Karpas-422 (cell line): ENCODE measurements at regions not wholly inside any gene's neighbourhood (a gene's known extent, or its start where the extent isn't known, plus 50 kb on each side); places are given as distances from the start of the nearest gene placed in this dataset.

ENCODE experiments used
- DNase-seq: peaks from one replicate; pipeline ENCODE4 v3.0.0-alpha.2; 2015
- H2AFZ ChIP-seq: fragments of 200-600 bp; sonication (generic); 2 replicates; pipeline ENCODE4 v1.6.1; 2014; ENCODE audit warnings: antibody characterized with exemption, low read length, mixed read lengths
- H3K27ac ChIP-seq: fragments of 200-600 bp; sonication (generic); 2 replicates; pipeline ENCODE4 v1.5.1; 2014; ENCODE audit warnings: mild to moderate bottlenecking, low read length, moderate library complexity
- H3K27me3 ChIP-seq: fragments of 200-600 bp; sonication (generic); 2 replicates; pipeline ENCODE4 v1.6.1; 2014; ENCODE audit warnings: low read length, mixed read lengths
- H3K36me3 ChIP-seq: fragments of 200-600 bp; sonication (generic); 2 replicates; pipeline ENCODE4 v1.6.1; 2014; ENCODE audit warnings: low read length, mixed read lengths; ENCODE audit not compliant: insufficient read depth
- H3K4me1 ChIP-seq: fragments of 200-600 bp; sonication (generic); 2 replicates; pipeline ENCODE4 v1.6.1; 2014; ENCODE audit warnings: mild to moderate bottlenecking, low read length, mixed read lengths
- H3K4me2 ChIP-seq: fragments of 200-600 bp; sonication (generic); 2 replicates; pipeline ENCODE4 v1.6.1; 2014; ENCODE audit warnings: low read length, low read depth, mild to moderate bottlenecking; ENCODE audit not compliant: poor library complexity, severe bottlenecking
- H3K4me3 ChIP-seq: fragments of 200-600 bp; sonication (generic); 2 replicates; pipeline ENCODE4 v1.5.1; 2014; ENCODE audit warnings: mild to moderate bottlenecking, antibody characterized with exemption, low read length, mixed read lengths
- H3K79me2 ChIP-seq: fragments of 200-600 bp; sonication (generic); 2 replicates; pipeline ENCODE4 v1.6.1; 2014; ENCODE audit warnings: mild to moderate bottlenecking, low read length, mixed read lengths
- H3K9ac ChIP-seq: fragments of 200-600 bp; sonication (generic); 2 replicates; pipeline ENCODE4 v1.6.0; 2014; ENCODE audit warnings: low read length
- H3K9me2 ChIP-seq: fragments of 200-600 bp; sonication (generic), shearing (Covaris generic); replicated peaks from 2 replicates; pipeline ENCODE4 v1.6.0; 2014; ENCODE audit warnings: mild to moderate bottlenecking, low read length, moderate library complexity; ENCODE audit not compliant: insufficient read depth
- H3K9me3 ChIP-seq: fragments of 300-700, 200-600 bp; sonication (generic); 2 replicates; pipeline ENCODE4 v1.6.1; 2014; ENCODE audit warnings: low read length, mixed read lengths
- H4K20me1 ChIP-seq: fragments of 200-600 bp; sonication (generic); 2 replicates; pipeline ENCODE4 v1.6.1; 2014; ENCODE audit warnings: mild to moderate bottlenecking, antibody characterized with exemption, low read length, low read depth; ENCODE audit not compliant: insufficient read depth

DNA sequence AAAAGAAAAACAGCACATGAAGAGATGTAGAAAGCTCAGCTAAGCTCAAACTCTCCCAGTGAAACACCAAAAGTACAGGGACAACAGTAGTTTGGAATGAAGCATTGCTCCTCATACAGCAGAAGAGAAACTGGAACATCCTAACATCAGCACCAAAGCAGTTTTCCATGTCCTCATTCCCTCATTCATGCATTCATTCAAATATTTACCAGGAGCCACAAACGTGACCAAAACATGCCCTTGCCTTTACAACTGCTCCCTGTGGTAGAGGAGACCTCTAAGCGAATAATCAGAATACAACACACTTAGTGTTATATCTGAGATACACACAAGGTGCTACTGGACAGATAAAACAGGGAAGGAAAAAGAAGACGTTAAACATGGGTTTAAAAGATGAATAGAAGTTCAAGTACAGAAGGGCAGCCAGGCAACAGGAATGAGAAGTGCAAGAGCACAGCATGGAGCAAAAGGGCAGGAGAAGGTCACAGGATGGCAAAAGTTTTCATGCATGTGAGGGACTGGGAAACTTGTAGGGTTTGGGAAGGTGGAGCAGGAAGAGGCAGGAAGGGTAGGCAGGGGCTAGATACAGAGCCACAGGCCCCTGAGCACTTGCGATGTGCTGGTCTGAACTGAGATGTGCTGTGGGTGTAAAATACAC lies 58.5 kb upstream of the LMCD1 start:
- no peak overlapping the region for H3K4me2 ChIP-seq
- H3K9ac ChIP-seq, result no peak overlapping the region
- no peaks in the 10 kb centered on the region for H3K36me3 ChIP-seq

DNA sequence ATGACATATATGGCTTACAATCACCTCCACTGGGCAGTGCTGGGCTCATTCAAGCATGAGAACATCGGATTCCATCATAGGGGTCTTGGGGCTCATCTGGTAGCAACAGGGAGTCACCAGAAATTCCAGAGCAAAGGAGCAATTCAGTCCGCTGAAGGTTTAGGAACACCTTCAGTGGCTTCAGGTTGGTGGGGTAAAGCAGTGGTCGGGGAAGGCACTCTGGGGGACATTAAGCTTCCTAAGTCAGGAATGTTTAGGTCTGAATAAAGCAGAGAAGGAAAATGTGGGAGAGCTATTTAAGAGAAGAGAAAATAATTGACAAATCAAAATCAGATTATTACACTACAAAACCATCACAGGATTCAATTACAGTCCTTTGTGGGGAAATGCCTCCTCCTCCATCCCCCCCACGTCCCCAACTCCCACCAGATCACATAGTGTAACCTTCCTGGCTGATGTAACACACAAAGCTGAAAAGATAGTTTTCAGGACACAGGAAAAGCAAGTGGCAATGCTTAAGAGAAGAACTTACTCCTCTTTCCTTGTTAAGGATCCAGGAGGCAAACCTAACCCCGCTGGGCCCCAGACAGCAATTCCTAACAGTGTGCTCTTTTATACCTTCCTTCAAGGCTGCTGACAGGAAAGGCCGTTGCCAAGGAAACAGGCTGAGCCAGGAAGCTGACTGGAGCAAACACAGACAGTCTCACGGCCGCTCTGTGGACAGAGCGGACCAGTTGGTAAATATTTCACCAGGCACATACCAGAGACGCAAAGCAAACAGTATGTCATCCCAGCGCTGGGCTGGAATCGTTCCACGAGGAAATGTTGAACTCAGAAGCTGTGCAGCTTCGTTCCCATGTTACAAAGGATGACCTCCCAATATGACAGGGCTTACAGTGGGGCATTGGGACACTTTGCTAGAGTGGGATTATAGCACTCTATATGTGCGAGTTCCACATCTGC lies 57.5 kb upstream of the LMCD1 start:
- Histone ChIP-seq H3K27me3 (0 out of 2 replicates have a peak, but pooled peaks cover 2% of the 10 kb centered on the region), H3K36me3 (no peaks in the 10 kb centered on the region), H3K9me3 (no peaks in the 10 kb centered on the region), H3K4me1 (no peaks in the 10 kb centered on the region), H3K9ac (no peak overlapping the region), H4K20me1 (no peaks in the 10 kb centered on the region), H3K4me3 (no peak overlapping the region), H2AFZ (no peak overlapping the region), H3K4me2 (no peak overlapping the region), H3K27ac (no peak overlapping the region), H3K9me2 (no peaks in the 10 kb centered on the region), H3K79me2 (no peaks in the 10 kb centered on the region)
- DNase-seq, result no peak

More for the DNA sequence above, 58.5 kb upstream of the LMCD1 start:
- H3K9me2 ChIP-seq, result no peaks in the 10 kb centered on the region
- H3K4me3 ChIP-seq, result no peak overlapping the region
- no peaks in the 10 kb centered on the region for H3K4me1 ChIP-seq
- no peak overlapping the region for H3K27ac ChIP-seq
- no peaks in the 10 kb centered on the region for H3K79me2 ChIP-seq
- no peaks in the 10 kb centered on the region for H4K20me1 ChIP-seq
- no peaks in the 10 kb centered on the region for H3K9me3 ChIP-seq
- no peak for DNase-seq
- no peak overlapping the region for H2AFZ ChIP-seq
- H3K27me3 ChIP-seq, result 0 out of 2 replicates have a peak, but pooled peaks cover 2% of the 10 kb centered on the region

DNA sequence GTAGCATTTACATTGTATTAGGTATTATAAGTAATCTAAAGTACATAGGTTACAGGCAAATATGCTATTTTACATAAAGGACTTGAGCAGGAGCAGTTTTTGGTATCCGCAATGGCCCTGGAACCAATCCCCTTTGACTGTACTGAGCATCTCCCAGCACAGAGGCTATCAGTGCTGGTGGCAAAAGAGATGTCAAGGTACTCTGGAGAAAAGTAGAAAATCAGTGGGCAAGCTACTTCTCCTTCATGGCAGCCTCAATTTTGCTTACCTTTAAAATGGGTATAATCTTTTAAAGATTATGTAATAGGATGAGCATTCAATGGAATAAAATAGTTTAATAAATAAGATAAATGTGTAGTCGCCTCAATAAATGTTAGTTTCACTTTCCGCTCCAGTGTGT lies 56.7 kb upstream of the LMCD1 start:
- Histone ChIP-seq H3K4me1 (no peaks in the 10 kb centered on the region), H4K20me1 (no peaks in the 10 kb centered on the region), H3K79me2 (no peaks in the 10 kb centered on the region), H3K4me3 (no peak overlapping the region), H3K9me2 (no peaks in the 10 kb centered on the region), H3K9me3 (no peaks in the 10 kb centered on the region), H2AFZ (no peak overlapping the region), H3K36me3 (no peaks in the 10 kb centered on the region), H3K27ac (no peak overlapping the region), H3K4me2 (no peak overlapping the region), H3K9ac (no peak overlapping the region), H3K27me3 (0 out of 2 replicates have a peak, but pooled peaks cover 2% of the 10 kb centered on the region)
- DNase-seq, result no peak

DNA sequence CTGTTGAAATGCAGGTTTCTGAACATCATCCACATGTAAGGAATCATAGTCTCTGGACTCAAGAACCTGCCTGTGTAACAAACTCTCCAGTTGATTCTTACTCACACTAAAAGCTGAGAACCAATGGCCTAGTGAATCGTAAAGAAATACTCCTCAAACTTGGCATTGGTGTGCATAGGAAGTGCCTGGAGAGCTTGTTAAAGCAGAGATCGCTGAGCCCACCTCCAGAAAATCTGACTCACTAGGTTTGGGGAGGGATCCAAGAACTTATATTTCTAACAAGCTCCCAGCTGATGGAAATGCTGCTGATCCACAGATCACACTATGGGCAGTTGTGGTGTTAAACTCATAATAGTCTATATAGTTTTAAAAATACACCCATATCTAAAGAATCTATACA lies 55.8 kb upstream of the LMCD1 start:
- H3K9ac ChIP-seq, result no peak overlapping the region
- no peaks in the 10 kb centered on the region for H3K9me3 ChIP-seq
- H3K79me2 ChIP-seq, result no peaks in the 10 kb centered on the region
- no peak overlapping the region for H3K4me3 ChIP-seq
- H3K27me3 ChIP-seq, result 0 out of 2 replicates have a peak, but pooled peaks cover 2% of the 10 kb centered on the region
- H3K4me1 ChIP-seq, result no peaks in the 10 kb centered on the region
- H3K9me2 ChIP-seq, result no peaks in the 10 kb centered on the region
- no peak overlapping the region for H3K27ac ChIP-seq
- H4K20me1 ChIP-seq, result no peaks in the 10 kb centered on the region
- DNase-seq, result no peak
- no peak overlapping the region for H2AFZ ChIP-seq
- no peaks in the 10 kb centered on the region for H3K36me3 ChIP-seq
- H3K4me2 ChIP-seq, result no peak overlapping the region

DNA sequence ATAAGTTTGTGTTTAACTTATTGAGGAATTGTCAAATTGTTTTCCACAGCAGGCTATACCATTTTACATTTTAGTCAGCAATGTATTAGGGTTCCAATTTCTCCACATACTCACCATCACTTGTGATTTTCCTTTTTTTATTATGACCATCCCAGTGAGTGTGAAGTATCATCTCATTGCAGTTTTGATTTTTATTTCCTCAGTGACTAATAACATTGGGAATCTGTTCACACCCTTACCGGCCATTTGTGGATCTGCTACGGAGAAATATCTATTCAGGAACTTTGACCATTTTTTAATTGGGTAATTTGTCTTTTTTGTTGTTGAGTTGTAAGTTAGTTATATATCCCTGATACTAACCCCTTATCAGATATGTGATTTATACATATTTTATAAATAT lies 54.8 kb upstream of the LMCD1 start:
- Histone ChIP-seq H3K79me2 (no peaks in the 10 kb centered on the region), H3K9me3 (no peaks in the 10 kb centered on the region), H3K27me3 (0 out of 2 replicates have a peak, but pooled peaks cover 2% of the 10 kb centered on the region), H3K36me3 (no peaks in the 10 kb centered on the region), H3K9me2 (no peaks in the 10 kb centered on the region), H2AFZ (no peak overlapping the region), H3K4me1 (no peaks in the 10 kb centered on the region), H3K27ac (no peak overlapping the region), H4K20me1 (no peaks in the 10 kb centered on the region), H3K4me3 (no peak overlapping the region), H3K9ac (no peak overlapping the region), H3K4me2 (no peak overlapping the region)
- no peak for DNase-seq

DNA sequence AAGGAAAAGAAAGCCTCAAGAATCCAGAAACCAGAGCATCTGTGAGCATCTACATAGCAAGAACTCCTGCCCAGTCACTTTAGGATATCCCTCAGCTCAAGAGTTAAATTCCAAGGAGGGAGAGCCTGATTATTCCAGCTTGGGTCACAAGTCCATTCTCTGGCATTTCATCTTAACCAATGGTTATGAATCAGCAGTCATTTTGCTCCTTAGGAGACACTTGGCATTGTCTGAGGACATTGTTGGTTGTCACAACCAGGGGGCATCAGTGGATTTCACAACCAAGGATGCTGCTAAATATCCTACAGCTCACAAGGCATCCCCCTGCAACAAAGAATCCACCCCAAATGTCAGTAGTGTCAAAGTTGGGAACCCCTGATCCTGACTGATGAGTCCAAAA lies 51.0 kb upstream of the LMCD1 start:
- Histone ChIP-seq H2AFZ (no peak overlapping the region), H3K79me2 (no peaks in the 10 kb centered on the region), H4K20me1 (no peaks in the 10 kb centered on the region), H3K27me3 (0 out of 2 replicates have a peak, but pooled peaks cover 2% of the 10 kb centered on the region), H3K9me3 (no peaks in the 10 kb centered on the region), H3K4me3 (no peak overlapping the region), H3K9me2 (no peaks in the 10 kb centered on the region), H3K27ac (no peak overlapping the region), H3K36me3 (no peaks in the 10 kb centered on the region), H3K4me1 (no peaks in the 10 kb centered on the region), H3K4me2 (no peak overlapping the region), H3K9ac (no peak overlapping the region)
- no peak for DNase-seq

DNA sequence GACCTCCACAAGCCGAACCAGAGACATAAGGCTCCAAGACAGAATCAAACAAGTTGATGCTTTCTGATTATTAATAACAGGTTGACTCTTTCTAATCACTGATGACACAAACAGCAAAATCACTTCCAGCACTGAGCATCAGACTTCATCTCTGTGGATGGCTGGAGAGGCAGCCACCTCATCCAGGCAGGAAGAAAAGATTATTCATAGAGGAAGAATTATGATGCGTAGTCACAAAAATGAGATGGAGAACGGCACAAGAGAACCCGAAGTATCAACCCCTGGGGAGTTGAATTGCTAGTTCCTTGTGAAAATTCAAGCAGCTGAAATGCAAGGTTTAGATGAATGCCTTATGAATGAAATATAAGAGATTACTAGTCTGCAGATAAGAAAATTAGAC lies 49.9 kb upstream of the LMCD1 start:
- DNase-seq, result no peak
- H3K4me1 ChIP-seq, result no peaks in the 10 kb centered on the region
- no peaks in the 10 kb centered on the region for H3K36me3 ChIP-seq
- no peak overlapping the region for H3K27ac ChIP-seq
- H3K79me2 ChIP-seq, result no peaks in the 10 kb centered on the region
- H4K20me1 ChIP-seq, result no peaks in the 10 kb centered on the region
- 0 out of 2 replicates have a peak, but pooled peaks cover 2% of the 10 kb centered on the region for H3K27me3 ChIP-seq
- no peaks in the 10 kb centered on the region for H3K9me2 ChIP-seq
- no peaks in the 10 kb centered on the region for H3K9me3 ChIP-seq
- no peak overlapping the region for H3K4me3 ChIP-seq
- H2AFZ ChIP-seq, result no peak overlapping the region
- H3K9ac ChIP-seq, result no peak overlapping the region
- no peak overlapping the region for H3K4me2 ChIP-seq
